NCI-H524 treated with DMSO at 0.1 percent for 48 hours (cell line): ENCODE measurements at regions not wholly inside any gene's neighbourhood (a gene's known extent, or its start where the extent isn't known, plus 50 kb on each side); places are given as distances from the start of the nearest gene placed in this dataset.

Experiments used
- DNase-seq: peaks from one replicate; lab custom pipeline; 2025; lab: John Stamatoyannopoulos, UW

DNA sequence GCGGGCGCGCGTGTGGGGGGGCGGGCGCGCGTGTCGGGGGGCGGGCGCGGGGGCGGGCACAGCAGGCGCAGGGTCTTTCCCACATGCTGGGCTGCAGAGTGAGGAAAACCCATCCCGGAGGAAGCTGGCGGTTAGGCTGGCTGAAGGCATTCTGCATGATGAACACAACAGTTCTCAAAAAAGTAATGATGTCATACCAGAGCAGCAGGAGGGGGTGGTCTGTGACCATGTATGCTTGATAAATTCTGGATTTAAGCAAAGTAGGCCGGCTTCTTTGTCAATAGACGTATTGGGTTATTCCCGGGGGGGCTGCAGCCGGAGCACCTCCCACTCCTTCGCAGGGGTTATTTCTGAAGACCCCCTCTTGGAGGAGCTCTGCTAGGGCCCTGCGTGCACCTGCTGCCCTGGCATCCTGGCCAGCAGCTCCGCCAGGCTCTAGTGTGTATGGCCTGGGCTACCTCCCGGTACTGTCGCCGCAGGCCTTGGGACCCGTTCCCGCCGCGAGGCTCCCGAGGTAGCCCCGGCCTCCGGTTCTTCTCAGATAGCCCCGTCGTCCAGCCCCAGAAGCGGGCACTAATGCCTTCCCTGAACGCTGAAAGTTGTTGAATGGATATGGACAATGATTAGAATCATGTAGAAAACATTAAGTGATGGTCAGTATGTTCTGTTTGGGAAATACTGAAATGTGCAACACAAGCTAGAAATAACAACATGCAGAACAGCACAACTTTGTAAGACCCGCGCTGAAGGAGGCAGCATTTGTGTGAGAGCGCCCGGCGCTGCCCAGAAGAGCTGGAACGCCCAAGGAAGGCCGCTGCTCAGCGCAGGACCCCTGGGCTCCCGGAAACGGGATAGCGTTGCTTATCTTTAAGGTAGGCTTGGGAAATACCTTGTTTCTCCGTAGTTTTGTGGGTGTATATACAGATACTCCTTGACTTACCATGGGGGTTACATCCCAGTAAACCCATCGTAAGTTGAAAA, 101.4 kb upstream of the RAB6C start:
- DNase-seq, result no peak

GRCh38 chr2:129879614-129880180, 99.8 kb upstream of the RAB6C start:
- DNase-seq, result no peak

DNA sequence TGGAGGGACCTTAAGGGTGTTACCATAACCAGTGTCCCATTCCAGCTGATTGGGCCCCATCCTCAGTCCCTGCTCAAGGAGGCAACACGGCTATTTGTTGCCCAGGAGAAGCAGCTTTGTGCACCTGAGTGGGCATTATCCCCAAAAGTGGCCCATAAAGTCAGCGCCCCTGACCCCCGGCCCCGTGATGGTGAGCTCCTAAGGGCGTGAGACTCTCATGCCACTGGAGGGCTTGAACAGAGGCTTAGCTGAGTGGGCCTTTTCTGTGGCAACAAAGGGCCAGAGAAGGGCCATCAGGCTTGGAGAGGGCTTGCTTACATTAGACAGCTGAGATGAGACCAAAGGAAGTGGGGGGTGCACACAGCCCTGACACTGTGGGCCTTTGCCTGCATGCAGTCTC, 99.2 kb upstream of the RAB6C start:
- DNase-seq, result no peak

DNA sequence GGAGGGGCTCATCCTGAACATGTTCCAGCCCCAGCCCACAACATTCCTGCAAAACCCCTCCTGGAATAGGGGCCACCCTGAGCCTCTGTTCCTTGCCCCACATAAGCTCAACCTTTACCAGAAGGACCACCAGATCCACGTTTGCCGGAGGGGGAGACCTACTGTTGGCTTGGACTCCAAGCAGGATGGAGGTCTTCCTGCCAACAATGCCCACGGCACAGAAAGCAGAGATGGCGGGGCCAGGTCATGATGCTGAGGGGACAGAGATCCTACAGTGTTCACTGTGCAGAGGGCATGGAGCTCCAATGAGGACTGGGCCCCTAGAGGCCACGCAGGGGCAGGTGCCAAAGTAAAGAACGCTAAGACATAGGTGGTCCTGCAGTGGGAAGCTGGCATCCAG, 98.5 kb upstream of the RAB6C start:
- no peak for DNase-seq

DNA sequence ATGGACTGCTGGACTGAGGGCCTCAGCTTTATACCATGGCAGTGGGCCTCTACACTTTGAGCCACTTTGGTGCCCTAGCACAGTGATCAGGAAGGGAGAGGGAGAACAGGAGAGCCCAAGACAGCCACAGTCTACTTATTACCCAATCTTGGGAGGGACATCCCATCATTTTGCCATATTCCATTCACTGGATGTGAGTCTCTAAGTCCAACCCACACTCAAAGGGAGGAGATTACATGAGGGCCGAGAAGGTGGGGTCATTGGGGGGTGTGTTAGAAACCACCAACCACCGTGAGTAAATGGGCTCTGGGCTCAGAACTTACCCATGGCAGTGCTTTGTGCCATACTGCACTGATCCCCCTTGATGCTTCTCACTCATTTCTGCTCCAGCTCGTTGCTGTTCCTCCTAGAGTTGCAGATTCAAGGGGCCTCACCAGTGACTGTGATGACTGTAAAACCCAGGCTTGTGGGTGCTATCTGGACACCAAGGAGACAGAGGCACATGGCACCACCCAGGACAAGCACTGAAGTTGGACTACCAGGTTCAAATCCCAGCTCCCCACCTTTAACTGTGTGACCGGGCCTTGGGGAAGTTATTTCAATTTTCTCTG, 97.6 kb upstream of the RAB6C start:
- DNase-seq, result no peak

GRCh38 chr2:129882476-129882875, 97.0 kb upstream of the RAB6C start:
- DNase-seq, result no peak

GRCh38 chr2:129883121-129883520, 96.3 kb upstream of the RAB6C start:
- no peak for DNase-seq

- no peak for DNase-seq
These were observed 95.2 kb upstream of the RAB6C start for GRCh38 chr2:129884221-129884786.

- DNase-seq, result no peak
These were observed 93.7 kb upstream of the RAB6C start for GRCh38 chr2:129885735-129886134.

GRCh38 chr2:129887688-129888266, 91.7 kb upstream of the RAB6C start:
- DNase-seq, result no peak

DNA sequence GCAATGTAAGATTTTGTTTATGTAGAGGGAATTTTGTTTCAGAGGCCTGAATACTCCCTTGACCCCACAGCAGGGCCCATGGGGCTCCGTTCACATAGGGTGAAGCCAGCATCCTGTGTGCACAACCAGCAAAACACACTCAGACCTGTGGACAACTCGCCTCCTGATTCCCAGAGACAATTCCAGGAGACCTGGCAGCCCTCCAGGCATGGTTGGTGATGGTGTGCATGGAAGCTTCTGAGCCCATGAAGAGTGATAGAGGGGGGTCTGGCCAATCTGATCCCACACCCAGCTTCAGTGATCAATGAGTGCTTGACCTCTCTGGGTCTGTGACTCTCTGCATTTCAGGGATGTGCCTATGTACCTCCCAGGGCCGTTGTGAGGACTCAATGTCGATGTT, 91.0 kb upstream of the RAB6C start:
- DNase-seq, result no peak

- DNase-seq, result no peak
These were observed 90.6 kb upstream of the RAB6C start for GRCh38 chr2:129888896-129889295.

GRCh38 chr2:129891341-129892320, 87.8 kb upstream of the RAB6C start:
- DNase-seq, result no peak

- DNase-seq, result no peak
These were observed 87.1 kb upstream of the RAB6C start for GRCh38 chr2:129892360-129892759.

GRCh38 chr2:129892773-129893172, 86.7 kb upstream of the RAB6C start:
- no peak for DNase-seq

- DNase-seq, result no peak
These were observed 86.2 kb upstream of the RAB6C start for GRCh38 chr2:129893244-129893643.

- no peak for DNase-seq
These were observed 84.8 kb upstream of the RAB6C start for GRCh38 chr2:129894616-129895015.

DNA sequence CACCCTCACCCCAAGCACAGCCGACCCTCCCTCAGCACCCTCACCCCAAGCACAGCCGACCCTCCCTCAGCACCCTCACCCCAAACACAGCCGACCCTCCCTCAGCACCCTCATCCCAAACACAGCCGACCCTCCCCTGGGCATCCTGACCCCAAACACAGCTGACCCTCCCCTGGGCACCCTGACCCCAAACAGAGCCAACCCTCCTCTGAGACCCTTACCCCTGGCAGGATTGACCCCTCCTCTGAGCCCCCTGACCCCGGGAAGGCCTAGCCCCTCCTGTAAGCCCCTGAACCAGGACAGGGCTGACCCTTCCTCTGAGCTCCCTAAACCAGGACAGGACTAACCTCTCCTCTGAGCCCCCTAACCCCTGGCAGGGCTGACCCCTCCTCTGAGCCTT, 84.4 kb upstream of the RAB6C start:
- no peak for DNase-seq

DNA sequence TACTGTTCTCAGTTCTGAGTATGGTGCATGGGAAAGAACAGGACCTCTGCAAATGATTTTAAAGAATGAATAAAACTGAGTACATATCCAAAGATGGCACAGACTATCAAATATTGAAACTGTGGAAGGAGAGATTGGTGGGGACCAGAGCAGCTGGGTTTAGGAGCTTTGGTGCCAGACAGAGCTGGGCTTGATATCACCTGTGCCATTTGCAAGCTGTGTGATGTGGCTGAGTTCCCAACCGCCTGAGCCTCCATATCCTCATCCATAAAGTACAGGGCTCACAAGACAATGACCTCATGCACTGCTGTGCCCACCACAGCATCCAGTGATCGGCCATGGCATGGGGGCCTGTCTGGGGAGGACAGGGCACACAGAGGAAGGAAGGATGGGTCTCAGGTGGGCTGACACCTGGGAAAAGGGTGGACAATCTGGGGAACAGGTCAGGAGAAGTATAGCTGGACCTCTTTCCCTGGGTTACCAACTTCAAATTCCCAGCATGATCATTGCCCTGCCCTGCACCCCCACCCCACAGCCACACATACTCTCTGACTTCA, 83.9 kb upstream of the RAB6C start:
- no peak for DNase-seq

GRCh38 chr2:129896226-129897100, 83.0 kb upstream of the RAB6C start:
- no peak for DNase-seq
